ENCODE measurements at regions not wholly inside any gene's neighbourhood (a gene's known extent, or its start where the extent isn't known, plus 50 kb on each side); places are given as distances from the start of the nearest gene placed in this dataset.
"Not testable (repeated sequence)": the region's sequence is repeated elsewhere in the genome, so short reads cannot be mapped to it uniquely, and the experiment has no call there.

DNA sequence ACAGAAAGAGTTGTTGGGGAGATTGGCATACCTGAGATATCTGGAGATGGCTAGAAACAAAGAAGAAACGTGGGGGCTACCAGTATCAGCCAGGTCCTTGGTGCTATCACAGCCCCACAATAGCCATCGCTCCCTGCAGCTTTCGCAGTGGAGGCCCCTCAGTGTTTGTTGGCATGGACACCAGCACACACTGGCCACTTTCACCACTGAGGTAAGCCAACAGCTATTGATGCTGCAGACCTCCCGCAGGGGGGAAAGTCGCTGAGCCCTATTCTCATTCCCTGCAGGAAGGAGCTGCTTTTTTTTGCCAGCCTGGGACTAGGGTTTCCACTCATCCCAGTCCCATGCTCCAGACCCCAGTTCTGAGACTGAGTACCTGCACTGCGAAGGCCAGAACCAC is 879.2 kb upstream of the IGFBP7 start:
- no peak for DNase-seq

DNA sequence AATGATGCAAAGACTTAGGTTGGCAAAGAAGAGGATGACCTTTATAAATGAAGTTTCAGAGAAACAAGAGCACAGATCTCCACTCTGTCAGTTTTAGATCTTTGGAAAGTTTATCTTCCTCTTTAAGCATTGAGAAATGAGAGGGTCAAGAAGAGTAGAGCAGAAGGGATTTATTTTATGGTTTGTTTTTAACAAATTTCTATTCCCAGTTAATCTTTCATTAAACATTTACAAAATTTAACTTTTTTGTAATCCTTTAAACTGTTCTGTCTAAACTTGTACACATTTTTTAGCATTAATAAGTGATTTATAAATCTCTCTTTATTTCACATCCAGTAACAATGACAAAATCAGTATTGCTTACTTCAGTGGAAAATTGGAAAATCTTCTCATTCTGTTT is 875.0 kb upstream of the IGFBP7 start:
- no peak for DNase-seq

DNA sequence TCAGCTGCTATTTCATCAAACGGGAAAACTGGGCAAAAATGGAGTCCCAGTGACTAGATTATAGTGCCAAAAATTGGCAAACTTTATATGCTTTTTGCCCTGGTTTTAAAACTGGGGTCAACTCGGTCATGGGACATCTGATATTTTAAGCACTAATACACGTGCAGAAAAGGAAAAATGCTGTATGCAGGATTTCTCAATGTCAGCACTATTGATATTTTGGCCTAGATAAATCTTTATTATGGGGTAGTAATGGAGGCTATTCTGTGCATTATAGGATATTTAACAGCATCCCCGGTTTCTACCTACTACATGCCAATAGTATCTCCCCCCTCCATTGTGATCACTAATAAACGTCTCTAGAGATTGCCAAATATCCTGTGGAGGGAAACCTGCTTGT is 870.9 kb upstream of the IGFBP7 start:
- DNase-seq, result no peak

DNA sequence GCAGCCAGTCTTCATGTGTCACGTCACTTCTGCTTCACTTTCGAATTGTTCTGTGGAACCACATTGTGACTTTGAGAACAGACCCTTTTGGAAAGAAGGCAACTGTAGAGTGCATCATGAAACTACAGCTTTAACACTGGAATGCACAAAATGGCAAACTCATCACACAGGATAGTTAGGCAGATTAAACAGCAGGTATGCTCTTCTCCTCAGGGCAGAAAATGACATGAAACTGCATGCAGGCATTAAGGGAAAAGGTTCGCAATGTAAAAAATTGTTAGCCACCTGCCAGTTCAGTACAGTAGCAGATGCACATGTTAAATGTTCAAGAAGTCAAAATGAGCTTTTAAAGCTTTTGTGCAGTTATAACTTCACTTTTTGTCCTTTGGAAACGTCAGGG is 864.6 kb upstream of the IGFBP7 start:
- no peak for DNase-seq

DNA sequence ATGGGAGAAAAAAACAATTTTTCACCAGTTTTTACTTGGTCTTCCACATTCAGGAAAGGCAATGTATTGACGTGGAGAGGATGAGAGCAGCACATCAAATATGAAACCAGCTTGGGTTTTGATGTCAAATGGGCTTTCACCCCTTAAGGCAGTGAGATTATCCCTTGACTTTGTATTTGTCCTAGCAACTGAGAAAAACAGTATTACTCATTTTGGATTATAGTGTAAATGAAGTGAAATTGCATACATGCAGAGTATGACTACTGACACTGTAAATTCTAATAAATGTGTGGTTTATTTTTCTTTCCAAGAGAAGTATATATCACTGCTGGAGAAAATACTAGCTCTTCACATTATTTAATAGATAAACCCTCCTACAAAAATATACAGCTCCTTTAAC is 863.6 kb upstream of the IGFBP7 start:
- DNase-seq, result no peak

DNA sequence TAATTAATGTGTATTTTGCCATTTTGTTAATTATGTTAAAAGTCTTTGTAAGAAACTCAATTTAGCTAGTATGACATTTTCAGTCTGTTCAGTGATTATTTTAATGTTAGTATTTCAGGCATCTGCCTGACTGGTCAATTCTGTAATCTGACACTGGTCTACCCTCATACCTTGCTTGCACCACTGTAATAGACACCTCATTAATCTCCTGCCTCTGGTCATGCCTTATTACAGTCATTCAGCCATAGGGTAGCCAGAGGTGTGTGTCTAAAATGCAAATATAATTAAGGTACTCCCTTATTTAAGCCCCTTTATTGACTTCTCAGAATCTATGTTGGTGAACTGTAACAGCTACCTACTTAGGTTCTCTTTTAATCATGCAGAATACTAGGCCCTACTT is 861.1 kb upstream of the IGFBP7 start:
- DNase-seq, result no peak

DNA sequence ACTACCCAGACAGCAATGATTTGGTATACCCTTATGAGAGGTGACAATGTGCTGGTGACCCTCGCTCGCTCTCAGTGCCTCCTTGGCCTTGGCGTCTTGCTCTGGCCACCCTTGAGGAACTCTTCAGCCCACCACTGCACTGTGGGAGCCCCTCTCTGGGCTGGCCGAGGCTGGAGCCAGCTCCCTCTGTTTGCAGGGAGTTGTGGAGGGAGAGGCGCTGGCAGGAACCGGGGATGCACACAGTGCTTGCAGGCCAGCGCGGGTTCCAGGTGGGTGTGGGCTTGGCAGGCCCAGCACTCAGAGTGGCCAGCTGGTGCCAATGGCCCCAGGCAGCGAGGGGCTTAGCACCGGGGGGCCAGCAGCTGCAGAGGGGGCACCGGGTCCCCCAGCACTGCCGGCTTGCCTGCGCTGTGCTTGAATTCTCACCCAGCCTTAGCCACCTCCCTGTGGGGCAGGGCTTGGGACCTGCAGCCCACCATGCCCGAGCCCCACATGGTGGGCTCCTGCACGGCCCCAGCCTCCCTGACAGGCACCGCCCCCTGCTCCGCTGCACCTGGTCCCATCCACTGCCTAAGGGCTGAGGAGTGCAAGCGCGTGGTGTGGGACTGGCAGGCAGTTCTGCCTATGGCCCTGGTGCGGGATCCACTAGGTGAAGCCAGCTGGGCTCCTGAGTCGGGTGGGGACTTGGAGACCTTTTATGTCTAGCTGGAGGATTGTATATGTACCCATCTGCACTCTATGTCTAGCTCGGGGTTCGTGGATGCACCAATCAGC is 857.0 kb upstream of the IGFBP7 start:
- peak in 1 of 4 experiments; percentile 0 for DNase-seq

DNA sequence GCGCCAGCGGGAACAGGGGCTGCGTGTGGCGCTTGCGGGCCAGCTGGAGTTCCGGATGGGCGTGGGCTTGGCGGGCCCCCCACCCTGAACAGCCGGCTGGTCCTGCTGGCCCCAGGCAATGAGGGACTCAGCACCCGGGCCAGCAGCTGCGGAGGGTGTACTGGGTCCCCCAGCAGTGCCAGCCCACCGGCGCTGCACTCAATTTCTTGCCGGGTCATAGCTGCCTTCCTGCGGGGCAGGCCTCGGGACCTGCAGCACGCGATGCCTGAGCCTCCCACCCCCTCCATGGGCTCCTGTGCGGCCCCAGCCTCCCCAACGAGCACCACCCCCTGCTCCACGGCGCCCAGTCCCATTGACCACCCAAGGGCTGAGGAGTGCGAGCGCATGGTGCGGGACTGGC is 855.2 kb upstream of the IGFBP7 start:
- not testable (repeated sequence) for DNase-seq

DNA sequence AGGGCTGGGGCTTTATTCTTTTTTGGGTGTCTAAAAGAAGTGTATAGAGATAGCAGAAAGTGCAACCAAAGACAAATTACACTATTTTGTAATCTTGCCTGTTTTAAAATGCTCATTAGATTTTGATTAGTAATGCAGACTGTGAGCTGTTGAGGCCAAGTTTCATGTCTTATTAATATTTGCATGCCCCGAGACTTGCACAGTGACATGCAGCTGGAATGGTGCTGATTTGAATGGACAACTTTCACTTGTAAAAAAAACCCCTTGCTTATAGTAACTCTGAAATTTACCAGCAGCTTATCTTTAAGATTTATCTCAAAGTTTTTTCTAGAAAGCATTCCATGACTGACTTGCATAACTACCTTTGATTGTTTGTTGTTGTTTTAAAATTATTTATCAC is 835.1 kb upstream of the IGFBP7 start:
- DNase-seq, result no peak

DNA sequence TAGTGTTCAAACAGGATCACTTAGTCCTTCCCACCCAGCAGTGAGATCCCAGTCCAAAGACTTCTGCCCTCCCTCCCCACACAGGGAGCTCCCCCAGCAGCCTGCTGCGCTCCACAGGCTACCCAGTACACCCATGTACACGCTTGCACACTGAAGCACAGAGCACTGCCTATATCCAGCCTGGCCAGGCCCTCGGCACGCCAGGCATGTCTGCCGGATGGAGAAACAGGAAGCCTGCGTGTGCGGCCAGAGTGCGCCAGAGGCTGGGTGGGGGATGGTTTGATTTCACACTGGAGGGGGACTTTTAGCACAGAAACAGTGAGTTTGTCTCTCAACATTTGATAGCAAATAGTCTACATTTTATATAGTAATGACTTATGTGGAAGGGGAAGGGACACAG is 833.5 kb upstream of the IGFBP7 start:
- no peak for DNase-seq

DNA sequence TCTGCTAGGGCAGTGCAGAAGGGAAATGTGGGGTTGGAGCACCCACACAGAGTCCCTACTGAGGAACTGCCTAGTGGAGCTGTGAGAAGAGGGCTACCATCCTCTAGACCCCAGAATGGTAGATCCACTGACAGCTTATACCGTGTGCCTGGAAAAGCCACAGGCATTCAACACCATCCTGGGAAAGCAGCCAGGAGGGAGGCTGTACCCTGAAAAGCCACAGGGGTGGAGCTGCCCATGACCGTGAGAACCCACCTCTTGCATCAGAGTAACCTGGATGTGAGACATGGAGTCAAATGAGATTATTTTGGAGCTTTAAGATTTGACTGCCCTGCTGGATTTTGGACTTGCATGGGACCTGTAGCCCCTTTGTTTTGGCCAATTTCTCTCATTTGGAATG is 827.1 kb upstream of the IGFBP7 start:
- not testable (repeated sequence) for DNase-seq

DNA sequence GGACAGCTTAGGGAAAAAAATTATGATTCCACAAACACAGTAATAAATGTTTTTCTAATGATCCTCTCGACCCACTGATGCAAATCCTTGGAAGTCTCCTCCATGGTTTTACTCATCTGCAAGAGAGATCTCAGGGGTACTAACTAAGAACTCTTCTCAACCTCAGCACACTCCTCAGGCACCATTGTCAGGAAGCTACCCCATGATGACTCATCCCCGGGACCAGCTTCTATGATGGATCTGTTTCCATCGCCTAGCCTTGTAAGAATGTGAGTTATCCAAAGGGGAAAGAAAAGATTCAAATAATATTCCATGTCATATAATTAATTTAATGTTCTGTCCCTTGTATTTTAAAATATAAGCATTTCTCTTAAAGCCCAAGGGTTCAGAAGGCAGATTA is 816.1 kb upstream of the IGFBP7 start:
- no peak for DNase-seq

DNA sequence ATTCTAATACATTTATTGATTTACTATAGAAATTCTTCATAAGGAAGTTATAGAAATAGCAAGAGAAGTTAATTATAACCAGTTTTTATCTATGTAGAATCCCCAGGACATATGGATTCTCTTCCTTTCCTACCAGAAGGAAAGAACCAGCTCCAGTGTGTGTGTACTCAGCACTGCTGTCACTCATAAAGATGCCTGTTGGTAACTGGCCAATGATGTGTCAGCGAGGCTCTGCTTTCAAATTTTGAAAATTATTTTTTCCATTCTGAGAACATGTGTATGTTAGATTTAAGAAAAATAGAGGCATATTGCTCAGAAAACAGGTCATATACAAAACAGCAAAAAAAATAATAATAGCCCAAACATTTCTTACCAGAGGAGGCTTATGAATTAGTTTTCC is 814.8 kb upstream of the IGFBP7 start:
- DNase-seq, result no peak

DNA sequence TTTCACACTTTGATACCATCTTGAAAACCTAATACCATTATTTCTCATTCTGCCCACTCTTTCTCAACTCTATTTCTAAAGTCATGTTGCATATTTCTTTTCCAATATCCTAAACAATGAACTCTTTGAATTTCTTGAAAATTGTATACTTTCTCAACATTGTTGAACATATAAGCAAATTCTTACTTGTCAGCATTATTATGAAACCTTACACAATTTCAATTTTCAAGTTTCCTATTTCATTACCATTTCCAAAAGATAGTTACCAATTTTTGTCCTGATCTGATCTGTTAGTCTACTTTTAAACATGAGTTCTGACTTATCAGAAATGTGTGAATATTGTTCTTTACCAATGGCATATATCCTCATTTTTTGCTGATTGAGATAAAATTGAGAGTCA is 806.3 kb upstream of the IGFBP7 start:
- no peak for DNase-seq

DNA sequence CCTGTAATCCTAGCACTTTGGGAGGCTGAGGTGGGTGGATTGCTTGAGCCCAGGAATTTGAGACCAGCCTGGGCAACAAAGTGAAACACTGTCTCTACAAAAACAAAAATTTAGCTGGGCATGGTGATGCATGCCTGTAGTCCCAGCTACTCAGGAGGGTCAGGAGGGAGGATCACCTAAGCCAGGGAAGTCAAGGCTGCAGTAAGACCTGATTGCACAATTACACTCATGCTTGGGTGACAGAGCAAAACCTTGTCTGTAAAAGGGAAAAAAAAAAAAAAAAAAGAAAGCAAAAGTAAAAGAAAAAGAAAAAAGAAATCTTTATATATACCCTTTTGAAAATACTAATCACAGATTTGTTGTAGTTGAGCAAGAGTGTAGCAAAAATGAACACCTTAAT is 801.0 kb upstream of the IGFBP7 start:
- DNase-seq, result no peak

DNA sequence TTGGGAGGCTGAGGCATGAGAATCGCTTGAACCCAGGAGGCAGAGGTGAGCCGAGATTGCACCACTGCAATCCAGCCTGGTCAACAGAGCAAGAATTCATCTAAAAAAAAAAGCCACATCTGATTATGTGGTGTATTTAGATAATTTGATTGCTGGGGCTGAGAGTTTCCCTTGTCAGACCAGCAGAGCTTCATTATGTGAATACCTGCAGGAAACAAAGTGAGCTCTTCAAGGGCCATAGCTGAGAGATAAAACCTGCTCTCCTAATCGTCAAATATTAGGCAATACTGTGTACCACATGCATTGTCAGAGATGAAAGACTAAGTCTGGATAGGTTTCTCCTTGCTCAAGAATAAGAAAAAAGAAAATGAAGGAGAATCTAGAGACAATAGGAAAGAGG is 800.0 kb upstream of the IGFBP7 start:
- no peak for DNase-seq

DNA sequence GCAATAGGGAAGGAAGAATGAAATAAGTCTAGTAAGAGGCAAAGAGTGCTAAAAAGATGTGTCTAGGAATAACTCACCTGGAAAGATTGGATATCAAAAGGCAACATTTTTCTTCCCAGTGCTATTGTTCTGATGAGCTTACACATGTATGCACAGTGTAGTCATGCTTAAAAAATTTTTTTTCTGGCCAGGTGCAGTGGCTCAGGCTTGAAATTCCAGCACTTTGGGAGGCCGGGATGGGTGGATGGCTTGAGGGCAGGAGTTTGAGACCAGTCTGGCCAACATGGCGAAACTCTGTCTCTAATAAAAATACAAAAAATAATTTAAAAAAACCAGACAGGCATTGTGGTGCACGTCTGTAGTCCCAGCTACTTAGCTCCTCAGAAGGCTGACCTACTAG is 795.8 kb upstream of the IGFBP7 start:
- no peak for DNase-seq

DNA sequence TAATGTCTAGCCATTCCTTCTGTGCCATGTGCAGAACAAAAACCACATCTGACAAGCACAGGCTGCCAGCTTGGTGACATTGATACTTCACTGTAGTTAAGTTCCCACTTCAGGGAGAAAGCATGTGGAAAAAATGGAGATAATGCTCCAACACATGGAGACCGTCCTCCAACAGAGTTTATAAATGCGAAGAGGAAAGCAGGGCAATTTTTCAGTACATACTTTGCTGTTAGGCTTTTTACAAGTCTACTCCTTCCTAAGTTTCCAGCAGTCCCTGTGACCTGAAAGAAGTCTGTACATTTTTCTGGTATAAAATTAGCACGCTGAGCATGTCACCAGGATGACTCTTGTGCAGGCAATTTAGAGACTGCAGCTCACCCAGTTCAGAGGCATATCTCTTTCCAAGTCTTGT is 766.9 kb upstream of the IGFBP7 start:
- DNase-seq, result no peak

DNA sequence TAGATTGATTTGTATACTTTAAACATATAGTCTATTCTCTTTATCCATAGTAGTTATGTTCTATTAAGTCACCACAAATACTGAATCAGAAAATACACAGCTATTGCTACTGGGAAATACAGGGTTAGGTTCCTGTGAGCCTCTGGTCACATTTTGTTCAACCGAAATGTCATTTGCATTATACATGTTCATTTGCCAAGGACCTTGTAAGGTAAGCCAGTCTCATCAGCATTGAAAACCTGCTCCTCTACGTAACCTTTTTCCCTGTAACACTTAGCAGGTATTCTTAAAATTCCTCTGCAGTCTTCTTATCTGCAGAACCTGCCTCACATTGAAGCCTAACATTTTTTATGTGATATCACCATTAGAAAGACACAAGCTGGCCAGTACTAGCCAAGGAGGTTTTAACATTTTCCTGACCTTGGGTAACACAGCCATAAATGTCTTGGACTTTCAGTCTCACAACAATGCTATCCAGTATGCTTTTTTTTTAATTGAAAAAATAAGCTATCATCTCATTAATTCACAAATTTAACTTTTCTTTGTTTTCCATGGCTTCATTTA is 765.7 kb upstream of the IGFBP7 start:
- no peak for DNase-seq

DNA sequence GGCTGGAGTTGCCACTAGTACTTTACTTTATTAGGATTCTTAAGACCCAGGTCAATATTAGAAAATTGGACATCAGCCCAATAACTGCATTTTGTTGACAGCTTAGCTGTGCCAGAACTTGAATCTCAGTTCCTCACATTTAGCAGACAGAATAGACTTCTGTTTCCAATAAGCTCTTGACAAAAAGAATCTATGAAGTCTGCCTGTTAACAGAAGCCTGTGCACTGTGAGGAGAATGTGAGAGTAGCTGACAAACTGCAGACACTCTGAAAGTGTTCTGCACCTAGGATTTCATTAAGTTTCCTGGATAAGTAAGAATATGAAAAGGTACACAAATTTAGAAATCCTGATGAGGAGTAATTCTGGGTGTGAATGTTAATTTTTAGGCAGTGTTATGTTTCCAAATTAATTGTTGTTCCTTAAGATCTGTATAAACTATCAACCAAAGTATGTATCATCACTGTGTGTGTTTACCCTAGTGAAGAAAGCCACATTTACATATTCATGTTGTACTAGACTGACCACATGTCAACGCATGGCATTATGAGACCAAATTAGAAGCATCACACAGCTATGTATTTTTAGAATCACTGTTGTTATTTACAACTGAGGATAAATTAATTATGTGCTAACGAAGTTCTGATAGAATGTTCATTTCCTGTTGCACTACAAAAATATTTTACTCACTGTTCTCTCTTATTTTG is 756.4 kb upstream of the IGFBP7 start:
- DNase-seq, result no peak

DNA sequence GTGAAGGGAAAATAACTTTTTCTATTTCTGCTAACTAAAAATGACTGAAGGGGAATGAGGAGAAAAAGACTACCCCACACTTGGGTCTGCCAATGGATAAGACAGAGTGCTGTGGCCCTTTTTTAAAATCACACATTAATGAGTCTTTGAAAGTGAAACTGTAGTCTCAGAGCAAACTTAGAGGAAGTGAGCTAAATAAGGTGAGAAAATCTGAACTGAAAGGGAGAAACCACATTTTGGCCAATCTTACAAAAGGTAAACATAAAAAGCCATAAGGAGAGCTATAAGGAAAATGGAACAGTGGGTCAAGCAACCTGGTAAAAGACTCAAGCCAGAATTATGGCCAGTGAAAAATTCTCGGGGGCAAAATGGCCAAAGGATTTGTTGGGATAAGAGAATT is 755.1 kb upstream of the IGFBP7 start:
- no peak for DNase-seq

DNA sequence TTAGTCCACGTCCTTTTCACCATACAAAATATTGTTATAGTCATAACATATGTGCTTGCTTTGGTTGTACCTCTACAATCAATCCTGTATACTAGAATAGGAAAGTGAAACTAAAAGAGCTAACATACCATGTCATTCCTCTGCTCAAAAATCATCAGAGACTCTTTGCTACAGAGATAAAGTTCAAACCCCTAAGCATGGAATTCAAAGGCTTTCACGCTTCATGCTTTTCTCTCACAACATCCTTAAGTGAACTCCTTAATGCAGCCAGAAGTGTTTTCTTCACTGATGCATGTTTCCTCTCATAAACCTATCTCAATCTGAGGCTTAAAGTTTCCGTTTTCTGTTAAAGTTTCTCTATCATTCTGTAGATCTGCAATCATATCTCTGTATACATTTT is 744.6 kb upstream of the IGFBP7 start:
- DNase-seq, result no peak

DNA sequence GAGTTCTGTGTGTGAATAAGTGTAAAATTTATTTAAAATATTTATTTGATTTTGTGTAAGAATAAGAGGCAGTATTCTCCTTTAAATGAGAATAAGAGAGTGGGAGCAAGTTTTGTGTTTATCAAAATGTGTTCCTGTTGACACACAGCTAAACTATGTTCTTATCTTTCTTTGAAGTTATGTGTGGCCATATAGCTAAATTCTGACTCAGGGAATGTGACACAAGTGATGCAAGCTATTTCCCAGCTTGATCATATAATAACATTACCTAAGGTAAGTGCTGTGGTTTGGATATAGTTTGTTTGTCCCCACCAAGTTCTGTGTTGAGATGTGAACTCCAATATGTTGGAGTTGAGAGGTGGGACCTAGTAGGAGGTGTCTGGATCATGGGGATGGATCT is 740.0 kb upstream of the IGFBP7 start:
- DNase-seq, result no peak

DNA sequence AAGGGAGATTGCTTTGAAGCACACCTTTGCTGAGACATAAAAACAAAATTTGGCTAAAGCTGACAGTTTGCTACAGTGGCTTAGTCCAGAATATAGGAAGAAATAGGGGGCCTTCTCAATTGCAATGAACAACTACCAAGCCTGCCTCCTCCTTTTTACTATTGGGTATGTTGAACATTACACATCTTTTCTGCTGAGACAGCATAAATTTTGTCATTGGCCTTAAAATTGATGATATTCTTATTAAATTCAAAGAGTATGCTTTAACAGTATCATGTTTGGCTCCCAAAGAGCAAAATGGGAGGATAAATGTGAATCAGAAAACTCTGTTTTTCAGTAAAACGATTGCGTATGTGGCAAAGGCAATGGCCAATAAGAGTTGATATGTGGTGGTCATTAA is 721.9 kb upstream of the IGFBP7 start:
- no peak for DNase-seq

DNA sequence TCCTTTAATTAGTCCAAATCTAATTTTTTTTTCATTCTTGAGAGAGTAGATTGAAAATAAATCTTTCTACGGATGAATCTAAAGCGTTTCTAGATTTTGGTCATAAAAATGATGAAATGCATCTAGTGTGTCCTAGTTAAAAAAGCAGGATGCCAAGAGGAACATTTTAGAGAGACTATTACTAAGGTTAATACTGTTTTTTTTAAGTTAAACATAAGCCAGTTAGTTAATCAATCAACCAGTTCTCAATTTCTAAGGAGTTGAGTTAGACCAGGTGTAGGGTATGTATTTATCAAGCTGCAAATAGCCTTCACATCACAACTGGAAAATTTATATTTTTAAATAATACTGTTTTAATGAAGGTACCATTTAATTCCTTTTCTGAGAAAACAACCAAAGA is 679.5 kb upstream of the IGFBP7 start:
- no peak for DNase-seq

Data from activated CD4-positive, CD25-positive, alpha-beta regulatory T cell (primary cell).